ENCODE measurements at regions not wholly inside any gene's neighbourhood (a gene's known extent, or its start where the extent isn't known, plus 50 kb on each side); places are given as distances from the start of the nearest gene placed in this dataset.

GRCh38 chr13:103161476-103161875, 95.3 kb upstream of the SLC10A2 start:
- intact Hi-C loops (cut with DNase I; ENCODE audit: low total_unique reads): no loop called here
- Histone ChIP-seq H3K9me3 (peaks cover 0 to 4% of the 10 kb centered on the region in 2 donors), H3K27ac (no peak overlapping the region), H3K27me3 (no peaks in the 10 kb centered on the region), H3K4me3 (no peak overlapping the region), H3K4me1 (no peaks in the 10 kb centered on the region), H3K36me3 (no peaks in the 10 kb centered on the region)
- no peak for TF ChIP-seq CTCF (IDR thresholded peaks at IDR 0.05)
- no peak for TF ChIP-seq POLR2AphosphoS5 (IDR thresholded peaks at IDR 0.05)
- TF ChIP-seq POLR2A (IDR thresholded peaks at IDR 0.05): no peak
- no peak for DNase-seq (ENCODE audit: low spot score in 2 of 2)

GRCh38 chr13:103157434-103158145, 91.4 kb upstream of the SLC10A2 start:
- TF ChIP-seq POLR2A (IDR thresholded peaks at IDR 0.05): no peak
- no peaks in the 10 kb centered on the region for H3K4me1 ChIP-seq
- intact Hi-C loops (cut with DNase I; ENCODE audit: low total_unique reads): no loop called here
- H3K27ac ChIP-seq: no peak overlapping the region
- H3K9me3 ChIP-seq: no peaks in the 10 kb centered on the region
- H3K36me3 ChIP-seq: no peaks in the 10 kb centered on the region
- no peak overlapping the region for H3K4me3 ChIP-seq
- DNase-seq (ENCODE audit: low spot score in 2 of 2): no peak
- H3K27me3 ChIP-seq: no peaks in the 10 kb centered on the region

GRCh38 chr13:103157016-103157415, 90.8 kb upstream of the SLC10A2 start:
- H3K4me1 ChIP-seq: no peaks in the 10 kb centered on the region

GRCh38 chr13:103156346-103156998, 90.3 kb upstream of the SLC10A2 start:
- no peak for TF ChIP-seq POLR2A (IDR thresholded peaks at IDR 0.05)
- no peak for TF ChIP-seq POLR2AphosphoS5 (IDR thresholded peaks at IDR 0.05)
- TF ChIP-seq CTCF (IDR thresholded peaks at IDR 0.05): no peak
- Histone ChIP-seq H3K4me1 (no peaks in the 10 kb centered on the region), H3K27ac (no peak overlapping the region), H3K27me3 (no peaks in the 10 kb centered on the region), H3K9me3 (no peaks in the 10 kb centered on the region), H3K4me3 (no peak overlapping the region), H3K36me3 (no peaks in the 10 kb centered on the region)
- no peak for DNase-seq (ENCODE audit: low spot score in 2 of 2)
- intact Hi-C loops (cut with DNase I; ENCODE audit: low total_unique reads): no loop called here

More at GRCh38 chr13:103157016-103157415, 90.8 kb upstream of the SLC10A2 start:
- Histone ChIP-seq H3K9me3 (no peaks in the 10 kb centered on the region), H3K36me3 (no peaks in the 10 kb centered on the region), H3K27ac (no peak overlapping the region), H3K27me3 (no peaks in the 10 kb centered on the region), H3K4me3 (no peak overlapping the region)
- DNase-seq (ENCODE audit: low spot score in 2 of 2): no peak
- TF ChIP-seq POLR2AphosphoS5 (IDR thresholded peaks at IDR 0.05): no peak
- TF ChIP-seq POLR2A (IDR thresholded peaks at IDR 0.05): no peak
- no peak for TF ChIP-seq CTCF (IDR thresholded peaks at IDR 0.05)
- intact Hi-C loops (cut with DNase I; ENCODE audit: low total_unique reads): no loop called here

GRCh38 chr13:103153466-103153865, 87.2 kb upstream of the SLC10A2 start:
- no peaks in the 10 kb centered on the region for H3K27me3 ChIP-seq
- intact Hi-C loops (cut with DNase I; ENCODE audit: low total_unique reads): no loop called here
- TF ChIP-seq POLR2A (IDR thresholded peaks at IDR 0.05) (no peak), POLR2AphosphoS5 (IDR thresholded peaks at IDR 0.05) (no peak), CTCF (IDR thresholded peaks at IDR 0.05) (no peak)
- no peaks in the 10 kb centered on the region for H3K4me1 ChIP-seq
- H3K9me3 ChIP-seq: peaks cover 0 to 5% of the 10 kb centered on the region in 2 donors
- no peak overlapping the region for H3K4me3 ChIP-seq
- DNase-seq (ENCODE audit: low spot score in 2 of 2): no peak
- H3K27ac ChIP-seq: no peak overlapping the region
- no peaks in the 10 kb centered on the region for H3K36me3 ChIP-seq

All from breast epithelium (tissue), 4 donors.